ENCODE measurements at regions not wholly inside any gene's neighbourhood (a gene's known extent, or its start where the extent isn't known, plus 50 kb on each side); places are given as distances from the start of the nearest gene placed in this dataset.

DNA sequence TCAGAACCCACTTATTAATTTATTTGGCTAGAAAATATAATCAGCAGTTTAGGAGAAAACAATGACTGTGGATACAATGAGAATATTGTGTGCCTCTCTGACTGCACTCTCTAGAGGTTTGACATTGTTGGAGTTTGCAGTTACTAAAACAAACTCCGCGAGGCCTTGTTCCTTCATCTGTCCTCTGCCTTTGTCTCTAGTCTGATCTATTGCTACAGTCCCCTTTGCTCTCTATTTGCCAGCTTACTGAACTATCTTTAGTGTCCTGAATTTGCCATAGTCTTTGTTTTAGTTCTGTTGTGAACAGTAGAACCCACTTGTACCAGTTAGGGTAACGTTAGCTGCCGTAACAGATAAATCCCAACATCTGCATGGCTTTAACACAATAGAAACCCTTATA, 81.4 kb upstream of the RPS6KA3 start:
- Histone ChIP-seq H3K9me3 (ENCODE audit: control insufficient read depth, insufficient read depth, low read depth, low read length) (no peaks in the 10 kb centered on the region), H3K4me1 (ENCODE audit: control insufficient read depth, insufficient read depth, low read length) (no peaks in the 10 kb centered on the region), H3K4me3 (ENCODE audit: low read depth, low read length) (no peak overlapping the region), H3K36me3 (ENCODE audit: control insufficient read depth in 2 of 2, insufficient read depth in 1 of 2, low read length in 2 of 2) (no peaks in the 10 kb centered on the region), H3K27ac (ENCODE audit: extremely low read depth, low read depth, low read length) (no peak overlapping the region)
- TF ChIP-seq, protein P1, sequence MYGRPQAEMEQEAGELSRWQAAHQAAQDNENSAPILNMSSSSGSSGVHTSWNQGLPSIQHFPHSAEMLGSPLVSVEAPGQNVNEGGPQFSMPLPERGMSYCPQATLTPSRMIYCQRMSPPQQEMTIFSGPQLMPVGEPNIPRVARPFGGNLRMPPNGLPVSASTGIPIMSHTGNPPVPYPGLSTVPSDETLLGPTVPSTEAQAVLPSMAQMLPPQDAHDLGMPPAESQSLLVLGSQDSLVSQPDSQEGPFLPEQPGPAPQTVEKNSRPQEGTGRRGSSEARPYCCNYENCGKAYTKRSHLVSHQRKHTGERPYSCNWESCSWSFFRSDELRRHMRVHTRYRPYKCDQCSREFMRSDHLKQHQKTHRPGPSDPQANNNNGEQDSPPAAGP (tag by site-specific recombination; IDR thresholded peaks at IDR 0.05) = no peak
- TF ChIP-seq KLF1 (tag by site-specific recombination; IDR thresholded peaks at IDR 0.05) (no peak), ZNF76 (tag by site-specific recombination; IDR thresholded peaks at IDR 0.05; ENCODE audit: borderline replicate concordance, low read depth) (no peak), MEIS1 (CRISPR knock-in tag; IDR thresholded peaks at IDR 0.05; ENCODE audit: borderline replicate concordance) (no peak), ZFP41 (tag by site-specific recombination; IDR thresholded peaks at IDR 0.05; ENCODE audit: borderline replicate concordance) (no peak), ZBTB20 (tag by site-specific recombination; IDR thresholded peaks at IDR 0.05) (no peak), ZNF561 (tag by site-specific recombination; IDR thresholded peaks at IDR 0.05; ENCODE audit: borderline replicate concordance) (no peak), ZNF48 (tag by site-specific recombination; IDR thresholded peaks at IDR 0.05) (no peak), YY2 (tag by site-specific recombination; IDR thresholded peaks at IDR 0.05) (no peak), ZNF626 (tag by site-specific recombination; IDR thresholded peaks at IDR 0.05) (no peak)
- TF ChIP-seq, protein P2, sequence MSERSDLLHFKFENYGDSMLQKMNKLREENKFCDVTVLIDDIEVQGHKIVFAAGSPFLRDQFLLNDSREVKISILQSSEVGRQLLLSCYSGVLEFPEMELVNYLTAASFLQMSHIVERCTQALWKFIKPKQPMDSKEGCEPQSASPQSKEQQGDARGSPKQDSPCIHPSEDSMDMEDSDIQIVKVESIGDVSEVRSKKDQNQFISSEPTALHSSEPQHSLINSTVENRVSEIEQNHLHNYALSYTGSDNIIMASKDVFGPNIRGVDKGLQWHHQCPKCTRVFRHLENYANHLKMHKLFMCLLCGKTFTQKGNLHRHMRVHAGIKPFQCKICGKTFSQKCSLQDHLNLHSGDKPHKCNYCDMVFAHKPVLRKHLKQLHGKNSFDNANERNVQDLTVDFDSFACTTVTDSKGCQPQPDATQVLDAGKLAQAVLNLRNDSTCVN (tag by site-specific recombination; optimal IDR thresholded peaks at IDR 0.05) = no peak
- TF ChIP-seq, protein P3, sequence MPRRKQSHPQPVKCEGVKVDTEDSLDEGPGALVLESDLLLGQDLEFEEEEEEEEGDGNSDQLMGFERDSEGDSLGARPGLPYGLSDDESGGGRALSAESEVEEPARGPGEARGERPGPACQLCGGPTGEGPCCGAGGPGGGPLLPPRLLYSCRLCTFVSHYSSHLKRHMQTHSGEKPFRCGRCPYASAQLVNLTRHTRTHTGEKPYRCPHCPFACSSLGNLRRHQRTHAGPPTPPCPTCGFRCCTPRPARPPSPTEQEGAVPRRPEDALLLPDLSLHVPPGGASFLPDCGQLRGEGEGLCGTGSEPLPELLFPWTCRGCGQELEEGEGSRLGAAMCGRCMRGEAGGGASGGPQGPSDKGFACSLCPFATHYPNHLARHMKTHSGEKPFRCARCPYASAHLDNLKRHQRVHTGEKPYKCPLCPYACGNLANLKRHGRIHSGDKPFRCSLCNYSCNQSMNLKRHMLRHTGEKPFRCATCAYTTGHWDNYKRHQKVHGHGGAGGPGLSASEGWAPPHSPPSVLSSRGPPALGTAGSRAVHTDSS (tag by site-specific recombination; IDR thresholded peaks at IDR 0.05) = no peak
- TF ChIP-seq, protein P4, sequence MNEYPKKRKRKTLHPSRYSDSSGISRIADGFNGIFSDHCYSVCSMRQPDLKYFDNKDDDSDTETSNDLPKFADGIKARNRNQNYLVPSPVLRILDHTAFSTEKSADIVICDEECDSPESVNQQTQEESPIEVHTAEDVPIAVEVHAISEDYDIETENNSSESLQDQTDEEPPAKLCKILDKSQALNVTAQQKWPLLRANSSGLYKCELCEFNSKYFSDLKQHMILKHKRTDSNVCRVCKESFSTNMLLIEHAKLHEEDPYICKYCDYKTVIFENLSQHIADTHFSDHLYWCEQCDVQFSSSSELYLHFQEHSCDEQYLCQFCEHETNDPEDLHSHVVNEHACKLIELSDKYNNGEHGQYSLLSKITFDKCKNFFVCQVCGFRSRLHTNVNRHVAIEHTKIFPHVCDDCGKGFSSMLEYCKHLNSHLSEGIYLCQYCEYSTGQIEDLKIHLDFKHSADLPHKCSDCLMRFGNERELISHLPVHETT (tag by site-specific recombination; IDR thresholded peaks at IDR 0.05) = no peak
- CTCF ChIA-PET = interaction anchor here (0.6 kb wide), 2 partner anchors 281 to 1206 kb away, joined by 3 to 5 read pairs; no protein-coding TSS in a partner anchor
- POLR2A ChIA-PET = no interaction called here

DNA sequence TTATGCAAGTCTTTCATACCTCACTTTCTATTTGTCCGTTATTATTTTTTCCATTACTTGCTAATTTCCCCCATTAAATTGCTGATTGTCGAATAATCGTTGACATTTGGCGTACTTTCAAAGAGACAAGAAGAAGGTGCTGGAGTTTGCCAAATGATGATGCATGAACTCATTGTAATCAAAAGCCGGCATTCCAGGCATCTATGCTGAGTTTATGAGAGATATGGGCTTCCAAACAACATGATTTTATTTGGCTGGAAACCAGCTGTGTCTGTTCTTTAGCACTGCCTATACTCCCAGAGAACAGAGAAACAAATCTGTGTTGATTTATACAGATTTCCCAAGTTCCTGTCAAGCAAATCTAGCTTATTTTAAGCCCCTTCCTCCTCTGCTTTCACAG, 80.8 kb upstream of the RPS6KA3 start:
- Histone ChIP-seq H3K27ac (ENCODE audit: extremely low read depth, low read depth, low read length) (no peak overlapping the region), H3K4me1 (ENCODE audit: control insufficient read depth, insufficient read depth, low read length) (no peaks in the 10 kb centered on the region), H3K9me3 (ENCODE audit: control insufficient read depth, insufficient read depth, low read depth, low read length) (no peaks in the 10 kb centered on the region; the same call in 1 of the 2 replicates), H3K36me3 (ENCODE audit: control insufficient read depth in 2 of 2, insufficient read depth in 1 of 2, low read length in 2 of 2) (no peaks in the 10 kb centered on the region), H3K4me3 (ENCODE audit: low read depth, low read length) (no peak overlapping the region)
- CTCF ChIA-PET = no interaction called here
- POLR2A ChIA-PET = no interaction called here
- TF ChIP-seq ZNF785 (tag by site-specific recombination; IDR thresholded peaks at IDR 0.05) = no peak
- TF ChIP-seq ZNF239 (tag by site-specific recombination; IDR thresholded peaks at IDR 0.05) = no peak
- TF ChIP-seq ZNF350 (tag by site-specific recombination; IDR thresholded peaks at IDR 0.05) = no peak
- no peak for TF ChIP-seq KLF9 (tag by site-specific recombination; IDR thresholded peaks at IDR 0.05; ENCODE audit: low read depth)
- TF ChIP-seq YY2 (tag by site-specific recombination; IDR thresholded peaks at IDR 0.05) = no peak
- no peak for TF ChIP-seq KLF16 (tag by site-specific recombination; IDR thresholded peaks at IDR 0.05)
- TF ChIP-seq ZNF311 (tag by site-specific recombination; IDR thresholded peaks at IDR 0.05; ENCODE audit: borderline replicate concordance) = no peak
- TF ChIP-seq REPIN1 (tag by site-specific recombination; IDR thresholded peaks at IDR 0.05; ENCODE audit: low read depth) = no peak
